ENCODE measurements at regions not wholly inside any gene's neighbourhood (a gene's known extent, or its start where the extent isn't known, plus 50 kb on each side); places are given as distances from the start of the nearest gene placed in this dataset.

DNA sequence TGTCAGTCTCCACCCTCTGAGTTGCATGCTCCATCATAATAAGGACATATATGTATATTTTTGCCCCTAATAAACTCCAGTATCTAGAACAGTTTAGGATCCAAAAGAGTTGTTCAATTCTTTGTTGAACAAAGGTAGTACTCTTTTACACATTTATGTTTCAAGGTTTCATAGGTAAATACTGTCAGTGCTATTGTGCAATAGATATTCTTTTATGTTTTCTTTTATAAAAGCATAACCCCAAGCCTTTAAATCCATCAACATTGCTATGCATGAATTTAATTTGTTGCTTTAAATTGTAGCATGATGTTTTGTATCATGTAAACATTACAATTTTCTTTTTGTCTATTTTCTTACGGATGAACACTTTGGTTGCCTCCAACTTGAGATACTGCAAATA is 469.7 kb upstream of the COBL start:
- no peak for TF ChIP-seq EZH2phosphoT487 (conservative IDR thresholded peaks at IDR 0.05; ENCODE audit: low read length)
- TF ChIP-seq, protein P1, sequence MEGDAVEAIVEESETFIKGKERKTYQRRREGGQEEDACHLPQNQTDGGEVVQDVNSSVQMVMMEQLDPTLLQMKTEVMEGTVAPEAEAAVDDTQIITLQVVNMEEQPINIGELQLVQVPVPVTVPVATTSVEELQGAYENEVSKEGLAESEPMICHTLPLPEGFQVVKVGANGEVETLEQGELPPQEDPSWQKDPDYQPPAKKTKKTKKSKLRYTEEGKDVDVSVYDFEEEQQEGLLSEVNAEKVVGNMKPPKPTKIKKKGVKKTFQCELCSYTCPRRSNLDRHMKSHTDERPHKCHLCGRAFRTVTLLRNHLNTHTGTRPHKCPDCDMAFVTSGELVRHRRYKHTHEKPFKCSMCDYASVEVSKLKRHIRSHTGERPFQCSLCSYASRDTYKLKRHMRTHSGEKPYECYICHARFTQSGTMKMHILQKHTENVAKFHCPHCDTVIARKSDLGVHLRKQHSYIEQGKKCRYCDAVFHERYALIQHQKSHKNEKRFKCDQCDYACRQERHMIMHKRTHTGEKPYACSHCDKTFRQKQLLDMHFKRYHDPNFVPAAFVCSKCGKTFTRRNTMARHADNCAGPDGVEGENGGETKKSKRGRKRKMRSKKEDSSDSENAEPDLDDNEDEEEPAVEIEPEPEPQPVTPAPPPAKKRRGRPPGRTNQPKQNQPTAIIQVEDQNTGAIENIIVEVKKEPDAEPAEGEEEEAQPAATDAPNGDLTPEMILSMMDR (IDR thresholded peaks at IDR 0.05; ENCODE audit: insufficient read depth, low read length, poor library complexity, severe bottlenecking): no peak
- Histone ChIP-seq H2AFZ (ENCODE audit: low read depth, low read length, severe bottlenecking) (no peak overlapping the region), H3K9me3 (ENCODE audit: insufficient read depth, low read length) (no peaks in the 10 kb centered on the region), H3K4me3 (ENCODE audit: insufficient read depth, low read length, poor library complexity, severe bottlenecking) (no peak overlapping the region), H3K9ac (ENCODE audit: low read length) (no peak overlapping the region), H4K20me1 (ENCODE audit: low read depth, low read length) (no peaks in the 10 kb centered on the region), H3K4me2 (ENCODE audit: low read depth, low read length, poor library complexity, severe bottlenecking) (no peak overlapping the region), H3K9me2 (replicated peaks; ENCODE audit: insufficient read depth, low read length) (no peaks in the 10 kb centered on the region), H3K27me3 (ENCODE audit: low read length) (no peaks in the 10 kb centered on the region), H3K36me3 (ENCODE audit: low read length) (no peaks in the 10 kb centered on the region; the same call in 1 of the 2 replicates), H3K27ac (ENCODE audit: low read depth, low read length) (no peak overlapping the region), H3F3A (ENCODE audit: insufficient read depth) (no peaks in the 10 kb centered on the region), H3K79me2 (ENCODE audit: insufficient read depth, low read length) (no peaks in the 10 kb centered on the region)

GRCh38 chr7:51785876-51786275 is 469.3 kb upstream of the COBL start:
- Histone ChIP-seq H4K20me1 (ENCODE audit: low read depth, low read length) (no peaks in the 10 kb centered on the region), H3K9ac (ENCODE audit: low read length) (no peak overlapping the region), H2AFZ (ENCODE audit: low read depth, low read length, severe bottlenecking) (no peak overlapping the region), H3F3A (ENCODE audit: insufficient read depth) (no peaks in the 10 kb centered on the region), H3K27ac (ENCODE audit: low read depth, low read length) (no peak overlapping the region), H3K4me2 (ENCODE audit: low read depth, low read length, poor library complexity, severe bottlenecking) (no peak overlapping the region), H3K36me3 (ENCODE audit: low read length) (no peaks in the 10 kb centered on the region), H3K9me3 (ENCODE audit: insufficient read depth, low read length) (no peaks in the 10 kb centered on the region), H3K27me3 (ENCODE audit: low read length) (no peaks in the 10 kb centered on the region), H3K79me2 (ENCODE audit: insufficient read depth, low read length) (no peaks in the 10 kb centered on the region), H3K4me3 (ENCODE audit: insufficient read depth, low read length, poor library complexity, severe bottlenecking) (no peak overlapping the region), H3K9me2 (replicated peaks; ENCODE audit: insufficient read depth, low read length) (no peaks in the 10 kb centered on the region)
- no peak for TF ChIP-seq EZH2phosphoT487 (conservative IDR thresholded peaks at IDR 0.05; ENCODE audit: low read length)
- TF ChIP-seq, protein P1 (IDR thresholded peaks at IDR 0.05; ENCODE audit: insufficient read depth, low read length, poor library complexity, severe bottlenecking): no peak

GRCh38 chr7:51785171-51785570 is 468.6 kb upstream of the COBL start:
- no peaks in the 10 kb centered on the region for H4K20me1 ChIP-seq (ENCODE audit: low read depth, low read length)
- H3K4me2 ChIP-seq (ENCODE audit: low read depth, low read length, poor library complexity, severe bottlenecking): no peak overlapping the region
- no peaks in the 10 kb centered on the region for H3K27me3 ChIP-seq (ENCODE audit: low read length)
- no peak for TF ChIP-seq EZH2phosphoT487 (conservative IDR thresholded peaks at IDR 0.05; ENCODE audit: low read length)
- TF ChIP-seq, protein P1 (IDR thresholded peaks at IDR 0.05; ENCODE audit: insufficient read depth, low read length, poor library complexity, severe bottlenecking): no peak
- H3K9me3 ChIP-seq (ENCODE audit: insufficient read depth, low read length): no peaks in the 10 kb centered on the region
- no peaks in the 10 kb centered on the region for H3K36me3 ChIP-seq (ENCODE audit: low read length)
- H2AFZ ChIP-seq (ENCODE audit: low read depth, low read length, severe bottlenecking): no peak overlapping the region
- H3F3A ChIP-seq (ENCODE audit: insufficient read depth): no peaks in the 10 kb centered on the region
- no peaks in the 10 kb centered on the region for H3K9me2 ChIP-seq (replicated peaks; ENCODE audit: insufficient read depth, low read length)
- no peak overlapping the region for H3K27ac ChIP-seq (ENCODE audit: low read depth, low read length)
- no peak overlapping the region for H3K9ac ChIP-seq (ENCODE audit: low read length)
- no peak overlapping the region for H3K4me3 ChIP-seq (ENCODE audit: insufficient read depth, low read length, poor library complexity, severe bottlenecking)
- H3K79me2 ChIP-seq (ENCODE audit: insufficient read depth, low read length): no peaks in the 10 kb centered on the region
